SK-N-MC (cell line): ENCODE measurements at regions not wholly inside any gene's neighbourhood (a gene's known extent, or its start where the extent isn't known, plus 50 kb on each side); places are given as distances from the start of the nearest gene placed in this dataset.

ENCODE experiments used
- EZH2 ChIP-seq: fragments of 200-600 bp; sonication (generic); IDR thresholded peaks from one replicate; pipeline ENCODE4 v1.6.1; 2017; ENCODE audit warnings: antibody characterized with exemption
- FOXP2 ChIP-seq: optimal IDR thresholded peaks from 2 replicates; pipeline ENCODE3; 2011; ENCODE audit warnings: mild to moderate bottlenecking, moderate library complexity; ENCODE audit not compliant: insufficient read depth; ENCODE audit errors: extremely low read length, control extremely low read depth
- POLR2AphosphoS5 ChIP-seq: IDR thresholded peaks from 2 replicates; pipeline ENCODE4 v1.6.1; 2012; ENCODE audit warnings: mild to moderate bottlenecking, low read depth, low read length, borderline replicate concordance

GRCh38 chr10:25704622-25705021, 229.4 kb upstream of the MYO3A start:
- no peak for TF ChIP-seq EZH2
- no peak for TF ChIP-seq POLR2AphosphoS5
- TF ChIP-seq FOXP2: no peak
